ENCODE measurements at regions not wholly inside any gene's neighbourhood (a gene's known extent, or its start where the extent isn't known, plus 50 kb on each side); places are given as distances from the start of the nearest gene placed in this dataset.

GRCh38 chr7:27459021-27459730, 203.5 kb downstream of the HIBADH start:
- 53 to 81% methylated on average over 4 of the region's 4 CpGs for WGBS, 2 donors
- TF ChIP-seq CTCF (IDR thresholded peaks at IDR 0.05) (no peak), POLR2A (IDR thresholded peaks at IDR 0.05) (no peak)
- no peak overlapping the region for H3K27ac ChIP-seq
- no peaks in the 10 kb centered on the region for H3K4me1 ChIP-seq
- H3K4me3 ChIP-seq, result no peak overlapping the region
- no peak for DNase-seq
- H3K36me3 ChIP-seq (ENCODE audit: low read depth, missing control alignments), result no peaks in the 10 kb centered on the region
- intact Hi-C loops (cut with DNase I; ENCODE audit: low total_unique reads), result no loop called here
- H3K27me3 ChIP-seq, result no peaks in the 10 kb centered on the region
- H3K9me3 ChIP-seq, result no peaks in the 10 kb centered on the region

DNA sequence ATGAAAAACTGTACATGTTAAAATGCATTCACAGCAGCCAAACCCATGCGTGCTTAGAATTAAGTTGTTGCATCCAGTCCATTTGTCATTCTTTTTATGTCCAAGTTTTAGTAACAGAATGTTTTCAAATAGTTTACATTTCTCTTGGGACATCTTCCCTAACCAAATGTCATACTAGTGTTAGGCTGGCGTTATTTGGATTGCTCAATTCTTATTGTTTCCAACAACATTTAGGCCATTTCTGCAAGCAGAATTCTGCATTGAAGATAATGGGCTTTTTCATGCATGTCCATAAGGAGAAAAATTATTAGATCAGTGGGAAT, 203.0 kb downstream of the HIBADH start:
- no peak for DNase-seq
- intact Hi-C loops (cut with DNase I; ENCODE audit: low total_unique reads), result no loop called here
- Histone ChIP-seq H3K9me3 (no peaks in the 10 kb centered on the region), H3K4me1 (no peaks in the 10 kb centered on the region), H3K36me3 (ENCODE audit: low read depth, missing control alignments) (no peaks in the 10 kb centered on the region), H3K4me3 (no peak overlapping the region), H3K27ac (no peak overlapping the region), H3K27me3 (no peaks in the 10 kb centered on the region)
- WGBS, 2 donors, result 74 to 79% methylated on average over 2 of the region's 2 CpGs
- TF ChIP-seq CTCF (IDR thresholded peaks at IDR 0.05), result no peak
- no peak for TF ChIP-seq POLR2A (IDR thresholded peaks at IDR 0.05)

DNA sequence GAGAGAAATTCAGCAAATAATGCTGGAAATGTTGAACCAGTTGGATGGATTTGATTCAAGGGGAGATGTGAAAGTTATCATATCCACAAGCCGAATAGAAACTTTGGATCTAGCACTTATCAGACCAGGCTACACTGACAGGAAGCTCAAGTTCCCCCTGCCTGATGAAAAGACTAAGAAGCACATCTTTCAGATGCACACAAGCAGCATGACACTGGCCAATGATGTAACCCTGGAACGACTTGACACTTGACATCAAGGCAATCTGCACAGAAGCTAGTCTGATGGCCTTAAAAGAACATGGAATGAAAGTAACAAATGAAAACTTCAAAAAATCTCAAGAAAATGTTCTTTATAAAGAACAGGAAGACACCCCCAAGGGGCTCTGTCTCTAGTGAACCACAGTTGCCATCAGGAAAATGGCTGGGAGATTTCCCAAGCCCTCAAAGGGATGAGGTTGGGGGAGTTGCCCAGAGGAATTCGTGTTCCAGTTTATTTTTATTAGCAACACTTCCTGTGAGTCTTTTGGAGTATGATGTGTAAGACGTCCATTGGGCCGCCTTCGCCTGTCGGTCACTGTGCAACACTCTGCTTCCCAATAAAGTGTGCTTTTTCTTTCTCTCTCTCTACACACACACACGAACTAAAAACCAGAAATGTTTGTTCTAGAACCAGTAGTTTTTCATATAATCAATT, 200.0 kb downstream of the HIBADH start:
- DNase-seq, result no peak

GRCh38 chr7:27464970-27465369, 197.7 kb downstream of the HIBADH start:
- no peak for TF ChIP-seq CTCF (IDR thresholded peaks at IDR 0.05)
- no peak for TF ChIP-seq POLR2A (IDR thresholded peaks at IDR 0.05)
- WGBS, 2 donors, result 88 to 98% methylated on average over 2 of the region's 2 CpGs
- no peak overlapping the region for H3K4me3 ChIP-seq
- no peaks in the 10 kb centered on the region for H3K27me3 ChIP-seq
- no peaks in the 10 kb centered on the region for H3K4me1 ChIP-seq
- no peak for DNase-seq
- intact Hi-C loops (cut with DNase I; ENCODE audit: low total_unique reads), result no loop called here
- H3K9me3 ChIP-seq, result no peaks in the 10 kb centered on the region
- H3K27ac ChIP-seq, result no peak overlapping the region
- H3K36me3 ChIP-seq (ENCODE audit: low read depth, missing control alignments), result no peaks in the 10 kb centered on the region

More for the DNA sequence above, 200.0 kb downstream of the HIBADH start:
- Histone ChIP-seq H3K9me3 (no peaks in the 10 kb centered on the region), H3K36me3 (ENCODE audit: low read depth, missing control alignments) (no peaks in the 10 kb centered on the region), H3K27ac (no peak overlapping the region), H3K4me3 (no peak overlapping the region), H3K4me1 (no peaks in the 10 kb centered on the region), H3K27me3 (no peaks in the 10 kb centered on the region)
- WGBS, 2 donors, result 59% methylated on average over 8 of the region's 8 CpGs
- TF ChIP-seq POLR2A (IDR thresholded peaks at IDR 0.05), result no peak
- TF ChIP-seq CTCF (IDR thresholded peaks at IDR 0.05), result no peak
- intact Hi-C loops (cut with DNase I; ENCODE audit: low total_unique reads), result no loop called here

DNA sequence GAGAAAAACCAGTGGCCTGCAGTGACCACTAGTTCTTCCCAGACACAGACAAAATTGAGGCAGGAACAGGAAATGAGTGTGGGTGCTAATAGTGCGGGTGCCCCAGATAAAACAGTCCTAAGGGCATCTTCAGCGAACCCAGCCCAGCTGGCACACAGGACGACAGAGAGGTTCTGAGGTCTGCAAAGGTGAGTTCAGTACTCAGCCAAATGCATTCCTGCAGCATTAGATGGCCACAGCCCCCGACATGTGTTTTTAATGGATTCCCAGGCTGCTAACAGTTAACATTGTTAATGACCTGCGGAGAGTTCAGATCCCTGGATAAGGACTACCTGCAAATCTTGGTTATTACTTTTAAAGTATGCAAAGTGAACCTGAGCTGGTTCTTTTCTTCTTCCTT, 196.0 kb downstream of the HIBADH start:
- H3K9me3 ChIP-seq, result no peaks in the 10 kb centered on the region
- H3K27ac ChIP-seq, result no peak overlapping the region
- intact Hi-C loops (cut with DNase I; ENCODE audit: low total_unique reads), result no loop called here
- no peak overlapping the region for H3K4me3 ChIP-seq
- H3K27me3 ChIP-seq, result no peaks in the 10 kb centered on the region
- no peak for DNase-seq
- H3K4me1 ChIP-seq, result no peaks in the 10 kb centered on the region
- WGBS, 2 donors, result 86 to 89% methylated on average over 5 of the region's 5 CpGs
- TF ChIP-seq CTCF (IDR thresholded peaks at IDR 0.05), result no peak
- no peak for TF ChIP-seq POLR2A (IDR thresholded peaks at IDR 0.05)
- H3K36me3 ChIP-seq (ENCODE audit: low read depth, missing control alignments), result no peaks in the 10 kb centered on the region
